PC-3 (cell line): ENCODE measurements at regions not wholly inside any gene's neighbourhood (a gene's known extent, or its start where the extent isn't known, plus 50 kb on each side); places are given as distances from the start of the nearest gene placed in this dataset.

Experiments
- CTCF ChIP-seq: fragments of 300-600 bp; sonication (generic); conservative IDR thresholded peaks from 2 replicates; pipeline ENCODE4 v1.5.1; 2017; ENCODE audit warnings: antibody characterized with exemption, low read depth, mild to moderate bottlenecking, low read length
- EZH2phosphoT487 ChIP-seq: fragments of 300-600 bp; sonication (generic); IDR thresholded peaks from 2 replicates; pipeline ENCODE4 v1.6.1; 2018; ENCODE audit warnings: mild to moderate bottlenecking, antibody characterized with exemption, low read length, borderline replicate concordance

GRCh38 chr12:19908830-19909229 lies 459.5 kb upstream of the PDE3A start:
- TF ChIP-seq CTCF (no peak), EZH2phosphoT487 (no peak)
